Stomach (tissue), 4 donors: ENCODE measurements at regions not wholly inside any gene's neighbourhood (a gene's known extent, or its start where the extent isn't known, plus 50 kb on each side); places are given as distances from the start of the nearest gene placed in this dataset.

Experiments used
- CTCF ChIP-seq, 7 experiments: fragments of 450-650 bp in 4 of 7; fragments of 200-600 bp in 3 of 7; sonication (generic) in 3 of 7; IDR thresholded peaks; one replicate each; pipeline ENCODE4 v1.5.1; 2016 to 2019; ENCODE audit warnings: antibody characterized with exemption in 7 of 7, control low read depth in 2 of 7, mild to moderate bottlenecking in 1 of 7
- POLR2A ChIP-seq, 4 donors: fragments of 450-650 bp; IDR thresholded peaks; one replicate each; pipeline ENCODE4 v1.6.1; 2016; ENCODE audit warnings: antibody characterized with exemption in 4 of 4, control low read depth in 2 of 4, mild to moderate bottlenecking in 1 of 4, moderate library complexity in 1 of 4

- no peak for TF ChIP-seq CTCF (IDR thresholded peaks at IDR 0.05)
- no peak for TF ChIP-seq POLR2A (IDR thresholded peaks at IDR 0.05)
Observed at GRCh38 chr12:61987173-61987572, 273.0 kb upstream of the USP15 start.
